ENCODE measurements at regions not wholly inside any gene's neighbourhood (a gene's known extent, or its start where the extent isn't known, plus 50 kb on each side); places are given as distances from the start of the nearest gene placed in this dataset.

DNA sequence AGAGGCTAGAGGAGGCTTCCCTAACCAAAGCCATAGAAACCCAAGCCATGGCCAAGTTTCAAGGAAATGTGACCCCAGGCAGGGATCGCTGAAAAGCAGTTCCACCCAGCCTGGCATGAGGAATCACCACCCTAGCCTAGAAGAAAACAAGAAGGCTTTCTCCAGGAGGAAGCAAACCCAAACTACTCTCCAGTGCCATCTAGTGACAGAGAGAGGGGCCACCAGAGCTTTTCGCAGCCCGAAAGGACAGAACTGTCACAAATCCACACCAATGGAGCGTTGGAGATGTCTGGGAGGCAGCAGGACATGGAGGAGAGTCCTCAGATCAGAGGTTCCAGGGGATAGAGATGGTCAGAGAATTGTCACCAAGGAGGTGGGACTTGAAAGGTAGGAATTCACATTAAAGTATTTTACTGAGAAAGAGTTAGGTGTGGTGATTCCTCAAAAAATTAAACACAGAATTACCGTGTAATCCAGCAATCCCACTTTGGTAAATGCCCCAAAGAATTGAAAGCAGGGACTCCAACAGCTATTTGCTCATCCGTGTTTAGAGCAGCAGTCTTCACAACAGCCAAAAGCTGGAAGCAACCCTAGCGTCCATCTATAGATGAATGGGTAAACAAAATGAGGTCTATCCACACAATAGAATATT lies 67.3 kb upstream of the NUP50 start:
- no peaks in the 10 kb centered on the region for H3K27me3 ChIP-seq (ENCODE audit: control insufficient read depth, insufficient read depth, low read length, poor library complexity, severe bottlenecking)
- no peak overlapping the region for H3K9ac ChIP-seq (ENCODE audit: extremely low read depth, low read length, poor library complexity, severe bottlenecking)
- Mint-ChIP-seq H3K27ac (no peak overlapping the region), H3K36me3 (ENCODE audit: low read depth) (no peaks in the 10 kb centered on the region), H3K4me3 (no peak overlapping the region), H3K9me3 (peaks cover 2% of the 10 kb centered on the region), H3K27me3 (ENCODE audit: insufficient read depth) (peaks cover 6% of the 10 kb centered on the region), H3K4me1 (peaks cover 16% of the 10 kb centered on the region)
- H3K4me1 ChIP-seq (ENCODE audit: control insufficient read depth, insufficient read depth, low read length): peaks cover 4% of the 10 kb centered on the region
- TF ChIP-seq, protein P1, sequence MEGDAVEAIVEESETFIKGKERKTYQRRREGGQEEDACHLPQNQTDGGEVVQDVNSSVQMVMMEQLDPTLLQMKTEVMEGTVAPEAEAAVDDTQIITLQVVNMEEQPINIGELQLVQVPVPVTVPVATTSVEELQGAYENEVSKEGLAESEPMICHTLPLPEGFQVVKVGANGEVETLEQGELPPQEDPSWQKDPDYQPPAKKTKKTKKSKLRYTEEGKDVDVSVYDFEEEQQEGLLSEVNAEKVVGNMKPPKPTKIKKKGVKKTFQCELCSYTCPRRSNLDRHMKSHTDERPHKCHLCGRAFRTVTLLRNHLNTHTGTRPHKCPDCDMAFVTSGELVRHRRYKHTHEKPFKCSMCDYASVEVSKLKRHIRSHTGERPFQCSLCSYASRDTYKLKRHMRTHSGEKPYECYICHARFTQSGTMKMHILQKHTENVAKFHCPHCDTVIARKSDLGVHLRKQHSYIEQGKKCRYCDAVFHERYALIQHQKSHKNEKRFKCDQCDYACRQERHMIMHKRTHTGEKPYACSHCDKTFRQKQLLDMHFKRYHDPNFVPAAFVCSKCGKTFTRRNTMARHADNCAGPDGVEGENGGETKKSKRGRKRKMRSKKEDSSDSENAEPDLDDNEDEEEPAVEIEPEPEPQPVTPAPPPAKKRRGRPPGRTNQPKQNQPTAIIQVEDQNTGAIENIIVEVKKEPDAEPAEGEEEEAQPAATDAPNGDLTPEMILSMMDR (conservative IDR thresholded peaks at IDR 0.05): peak; percentile 90
- no peaks in the 10 kb centered on the region for H3K9me3 ChIP-seq (ENCODE audit: control insufficient read depth, low read length)
- peak; percentile 92 for DNase-seq
- no peaks in the 10 kb centered on the region for H3K36me3 ChIP-seq (ENCODE audit: control insufficient read depth, insufficient read depth, low read length)
- 35 to 53% methylated on average over 5 to 7 of the region's 7 CpGs for WGBS, 2 experiments (ENCODE audit: insufficient coverage in 1 of 2, insufficient read length in 1 of 2)
- no peak overlapping the region for H3K4me3 ChIP-seq (ENCODE audit: low read length)
- H3K27ac ChIP-seq (ENCODE audit: low read depth, low read length): no peak overlapping the region

GRCh38 chr22:45097061-45097460 lies 66.7 kb upstream of the NUP50 start:
- Mint-ChIP-seq H3K27me3 (ENCODE audit: insufficient read depth) (peaks cover 7% of the 10 kb centered on the region), H3K4me3 (no peak overlapping the region), H3K9me3 (peaks cover 2% of the 10 kb centered on the region), H3K27ac (no peak overlapping the region), H3K36me3 (ENCODE audit: low read depth) (no peaks in the 10 kb centered on the region), H3K4me1 (peaks cover 11% of the 10 kb centered on the region)
- Histone ChIP-seq H3K4me3 (ENCODE audit: low read length) (no peak overlapping the region), H3K36me3 (ENCODE audit: control insufficient read depth, insufficient read depth, low read length) (no peaks in the 10 kb centered on the region), H3K9ac (ENCODE audit: extremely low read depth, low read length, poor library complexity, severe bottlenecking) (no peak overlapping the region), H3K27me3 (ENCODE audit: control insufficient read depth, insufficient read depth, low read length, poor library complexity, severe bottlenecking) (no peaks in the 10 kb centered on the region), H3K4me1 (ENCODE audit: control insufficient read depth, insufficient read depth, low read length) (no peaks in the 10 kb centered on the region), H3K9me3 (ENCODE audit: control insufficient read depth, low read length) (no peaks in the 10 kb centered on the region), H3K27ac (ENCODE audit: low read depth, low read length) (no peak overlapping the region)
- no peak for DNase-seq
- TF ChIP-seq, protein P1 (conservative IDR thresholded peaks at IDR 0.05): no peak
- WGBS, 2 experiments (ENCODE audit: insufficient coverage in 1 of 2, insufficient read length in 1 of 2): 93% methylated on average over 1 of the region's 3 CpGs; no CpG with 5 or more reads in 1 of the 2 experiments

GRCh38 chr22:45098056-45098455 lies 65.7 kb upstream of the NUP50 start:
- WGBS, 2 experiments (ENCODE audit: insufficient coverage in 1 of 2, insufficient read length in 1 of 2): 93 to 97% methylated on average over 5 to 6 of the region's 8 CpGs
- Histone ChIP-seq H3K36me3 (ENCODE audit: control insufficient read depth, insufficient read depth, low read length) (no peaks in the 10 kb centered on the region), H3K27ac (ENCODE audit: low read depth, low read length) (no peak overlapping the region), H3K9ac (ENCODE audit: extremely low read depth, low read length, poor library complexity, severe bottlenecking) (no peak overlapping the region), H3K27me3 (ENCODE audit: control insufficient read depth, insufficient read depth, low read length, poor library complexity, severe bottlenecking) (no peaks in the 10 kb centered on the region), H3K9me3 (ENCODE audit: control insufficient read depth, low read length) (no peaks in the 10 kb centered on the region), H3K4me3 (ENCODE audit: low read length) (no peak overlapping the region), H3K4me1 (ENCODE audit: control insufficient read depth, insufficient read depth, low read length) (no peaks in the 10 kb centered on the region)
- TF ChIP-seq, protein P1 (conservative IDR thresholded peaks at IDR 0.05): no peak
- H3K27ac Mint-ChIP-seq: no peak overlapping the region
- H3K4me1 Mint-ChIP-seq: peaks cover 11% of the 10 kb centered on the region
- no peaks in the 10 kb centered on the region for H3K36me3 Mint-ChIP-seq (ENCODE audit: low read depth)
- peaks cover 10% of the 10 kb centered on the region for H3K27me3 Mint-ChIP-seq (ENCODE audit: insufficient read depth)
- H3K4me3 Mint-ChIP-seq: no peak overlapping the region
- peaks cover 2% of the 10 kb centered on the region for H3K9me3 Mint-ChIP-seq
- no peak for DNase-seq

Data from endodermal cell (in vitro differentiated cells).